Keratinocyte (primary cell): ENCODE measurements at regions not wholly inside any gene's neighbourhood (a gene's known extent, or its start where the extent isn't known, plus 50 kb on each side); places are given as distances from the start of the nearest gene placed in this dataset.

Experiments used
- CTCF ChIP-seq, 3 experiments: IDR thresholded peaks in 1 of 3; conservative IDR thresholded peaks in 1 of 3; optimal IDR thresholded peaks in 1 of 3; 2 replicates in 2 of 3; 3 replicates in 1 of 3; pipeline versions ENCODE3 to v1.5.1; 2011; ENCODE audit warnings: low read length in 3 of 3, mild to moderate bottlenecking in 3 of 3, moderate library complexity in 2 of 3, control low read depth in 1 of 3, inconsistent platforms in 1 of 3; ENCODE audit not compliant: insufficient read depth in 2 of 3; ENCODE audit errors: extremely low read depth in 1 of 3
- EZH2 ChIP-seq: IDR thresholded peaks from one replicate; pipeline ENCODE4 v1.6.1; 2012; ENCODE audit warnings: inconsistent platforms, mild to moderate bottlenecking, low read length, moderate library complexity

GRCh38 chr2:61677306-61677705, 139.2 kb upstream of the XPO1 start:
- TF ChIP-seq CTCF (optimal IDR thresholded peaks at IDR 0.05 in 1 of 3, IDR thresholded peaks at IDR 0.05 in 1 of 3, conservative IDR thresholded peaks at IDR 0.05 in 1 of 3; ENCODE audit: extremely low read depth in 1 of 3, insufficient read depth in 2 of 3, low read length in 3 of 3) (no peak), EZH2 (no peak)
